HL-60 (cell line): ENCODE measurements at regions not wholly inside any gene's neighbourhood (a gene's known extent, or its start where the extent isn't known, plus 50 kb on each side); places are given as distances from the start of the nearest gene placed in this dataset.

ENCODE experiments used
- CTCF ChIP-seq: IDR thresholded peaks from one replicate; pipeline ENCODE4 v1.5.1; 2011; ENCODE audit warnings: low read length, control low read depth, inconsistent platforms; ENCODE audit not compliant: insufficient read depth
- POLR2AphosphoS5 ChIP-seq: IDR thresholded peaks from 2 replicates; pipeline ENCODE4 v1.6.1; 2012; ENCODE audit warnings: low read depth

- TF ChIP-seq CTCF, result no peak
- no peak for TF ChIP-seq POLR2AphosphoS5
Observed at GRCh38 chr7:9242636-9243035, 809.2 kb downstream of the NXPH1 start.
